ENCODE measurements at regions not wholly inside any gene's neighbourhood (a gene's known extent, or its start where the extent isn't known, plus 50 kb on each side); places are given as distances from the start of the nearest gene placed in this dataset.

GRCh38 chr13:86161257-86161656 lies 362.0 kb upstream of the SLITRK6 start:
- TF ChIP-seq CTCF (IDR thresholded peaks at IDR 0.05; ENCODE audit: insufficient read depth, low read depth, low read length, missing control alignments) = no peak
- DNase-seq (ENCODE audit: low read depth) = no peak
- H3K4me3 ChIP-seq (ENCODE audit: low read length) = no peak overlapping the region

GRCh38 chr13:86155756-86156155 lies 356.5 kb upstream of the SLITRK6 start:
- no peak overlapping the region for H3K4me3 ChIP-seq (ENCODE audit: low read length)
- DNase-seq (ENCODE audit: low read depth) = no peak
- no peak for TF ChIP-seq CTCF (IDR thresholded peaks at IDR 0.05; ENCODE audit: insufficient read depth, low read depth, low read length, missing control alignments)

- TF ChIP-seq CTCF (IDR thresholded peaks at IDR 0.05; ENCODE audit: insufficient read depth, low read depth, low read length, missing control alignments) = no peak
These were observed 342.9 kb upstream of the SLITRK6 start for GRCh38 chr13:86142080-86142479.

GRCh38 chr13:86135856-86136255 lies 336.6 kb upstream of the SLITRK6 start:
- no peak overlapping the region for H3K4me3 ChIP-seq (ENCODE audit: low read length)
- no peak for TF ChIP-seq CTCF (IDR thresholded peaks at IDR 0.05; ENCODE audit: insufficient read depth, low read depth, low read length, missing control alignments)
- DNase-seq (ENCODE audit: low read depth) = peak; percentile 47

More at GRCh38 chr13:86142080-86142479, 342.9 kb upstream of the SLITRK6 start:
- H3K4me3 ChIP-seq (ENCODE audit: low read length) = no peak overlapping the region
- DNase-seq (ENCODE audit: low read depth) = no peak

GRCh38 chr13:86121881-86122280 lies 322.7 kb upstream of the SLITRK6 start:
- TF ChIP-seq CTCF (IDR thresholded peaks at IDR 0.05; ENCODE audit: insufficient read depth, low read depth, low read length, missing control alignments) = no peak
- no peak overlapping the region for H3K4me3 ChIP-seq (ENCODE audit: low read length)
- no peak for DNase-seq (ENCODE audit: low read depth)

GRCh38 chr13:86109107-86109506 lies 309.9 kb upstream of the SLITRK6 start:
- no peak overlapping the region for H3K4me3 ChIP-seq (ENCODE audit: low read length)
- DNase-seq (ENCODE audit: low read depth) = no peak
- TF ChIP-seq CTCF (IDR thresholded peaks at IDR 0.05; ENCODE audit: insufficient read depth, low read depth, low read length, missing control alignments) = no peak

- H3K4me3 ChIP-seq (ENCODE audit: low read length) = no peak overlapping the region
- DNase-seq (ENCODE audit: low read depth) = no peak
- TF ChIP-seq CTCF (IDR thresholded peaks at IDR 0.05; ENCODE audit: insufficient read depth, low read depth, low read length, missing control alignments) = no peak
These were observed 309.1 kb upstream of the SLITRK6 start for GRCh38 chr13:86108334-86108733.
